COR-L47 (cell line): ENCODE measurements at regions not wholly inside any gene's neighbourhood (a gene's known extent, or its start where the extent isn't known, plus 50 kb on each side); places are given as distances from the start of the nearest gene placed in this dataset.
"Not testable (repeated sequence)": the region's sequence is repeated elsewhere in the genome, so short reads cannot be mapped to it uniquely, and the experiment has no call there.

Source experiments
- DNase-seq: peaks from one replicate; lab custom pipeline; 2025; lab: John Stamatoyannopoulos, UW

- DNase-seq, result no peak
These were observed 237.8 kb upstream of the SGK1 start for GRCh38 chr6:134555672-134556071.

- DNase-seq, result no peak
These were observed 236.0 kb upstream of the SGK1 start for GRCh38 chr6:134553936-134554335.

- DNase-seq, result no peak
These were observed 233.5 kb upstream of the SGK1 start for GRCh38 chr6:134551245-134551960.

GRCh38 chr6:134550604-134551003 is 232.7 kb upstream of the SGK1 start:
- DNase-seq, result no peak

- DNase-seq, result no peak
These were observed 231.9 kb upstream of the SGK1 start for GRCh38 chr6:134549854-134550253.

GRCh38 chr6:134546962-134547645 is 229.2 kb upstream of the SGK1 start:
- DNase-seq, result no peak

- DNase-seq, result no peak
These were observed 226.8 kb upstream of the SGK1 start for GRCh38 chr6:134544737-134545136.

- no peak for DNase-seq
These were observed 225.2 kb upstream of the SGK1 start for GRCh38 chr6:134543128-134543527.

- no peak for DNase-seq
These were observed 223.1 kb upstream of the SGK1 start for GRCh38 chr6:134541001-134541400.

GRCh38 chr6:134539865-134540323 is 222.0 kb upstream of the SGK1 start:
- DNase-seq, result no peak

GRCh38 chr6:134537765-134538164 is 219.9 kb upstream of the SGK1 start:
- not testable (repeated sequence) for DNase-seq

- DNase-seq, result no peak
These were observed 219.2 kb upstream of the SGK1 start for GRCh38 chr6:134537146-134537555.

- no peak for DNase-seq
These were observed 217.9 kb upstream of the SGK1 start for GRCh38 chr6:134535831-134536230.

- DNase-seq, result no peak
These were observed 216.8 kb upstream of the SGK1 start for GRCh38 chr6:134534708-134535149.

- no peak for DNase-seq
These were observed 216.1 kb upstream of the SGK1 start for GRCh38 chr6:134533991-134534390.

GRCh38 chr6:134532694-134533624 is 215.0 kb upstream of the SGK1 start:
- DNase-seq, result no peak

GRCh38 chr6:134531611-134532010 is 213.7 kb upstream of the SGK1 start:
- no peak for DNase-seq

- DNase-seq, result no peak
These were observed 213.3 kb upstream of the SGK1 start for GRCh38 chr6:134531188-134531551.

- DNase-seq, result no peak
These were observed 212.0 kb upstream of the SGK1 start for GRCh38 chr6:134529921-134530320.

GRCh38 chr6:134529305-134529704 is 211.4 kb upstream of the SGK1 start:
- DNase-seq, result no peak

GRCh38 chr6:134527108-134527787 is 209.3 kb upstream of the SGK1 start:
- DNase-seq, result no peak
